HepG2 (cell line): ENCODE measurements at regions not wholly inside any gene's neighbourhood (a gene's known extent, or its start where the extent isn't known, plus 50 kb on each side); places are given as distances from the start of the nearest gene placed in this dataset.
A peak's percentile ranks its signal among the peaks of the same experiment; 100 is the strongest.

Experiments used
- ATAC-seq: fragments of 200-7000 bp; cut with Tn5 transposase; 3 replicates; pipeline ENCODE4 v1.9.1; 2020; ENCODE audit warnings: mild to moderate bottlenecking, moderate library complexity
- BruUV-seq: library from RNA; stranded (reverse); fragments of 400-500 nt; replicated peaks from 2 replicates; lab custom pipeline; 2021; lab: Mats Ljungman, UMichigan
- CTCF ChIA-PET: fragments of 300-600 bp; formaldehyde crosslinking; extraction: SDS; loops from one replicate; lab custom pipeline; 2021; ENCODE audit warnings: low total read pairs, inconsistent platforms, low intra/inter-chr PET ratio; lab: Yijun Ruan, JAX
- POLR2A ChIA-PET: fragments of 350-600 bp; sonication (Branson Sonifier 250); formaldehyde crosslinking; loops from one replicate; lab custom pipeline; 2020; ENCODE audit warnings: antibody characterized with exemption, inconsistent platforms; lab: Yijun Ruan, JAX
- DNase-seq: peaks from one replicate; pipeline ENCODE4 v3.0.0-alpha.2; 2015; ENCODE audit warnings: low spot score
- FAIRE-seq: peaks from 3 replicates; lab custom pipeline; 2011; peaks lifted over from hg19 to GRCh38; lab: Jason Lieb, UNC
- H2AFZ ChIP-seq: one replicate; pipeline ENCODE4 v1.6.1; 2011; ENCODE audit warnings: low read length, inconsistent platforms
- H3K27ac ChIP-seq: fragments of 300-600 bp; 3 replicates; pipeline ENCODE4 v1.8.0; 2011; ENCODE audit warnings: mixed run types, mild to moderate bottlenecking, mixed read lengths, low read length, inconsistent platforms; ENCODE audit not compliant: insufficient read depth; ENCODE audit errors: extremely low read length
- H3K27me3 ChIP-seq, 2 experiments: fragments of 200-600 bp in 1 of 2; 2 replicates in 1 of 2; 3 replicates in 1 of 2; pipeline versions ENCODE4 v1.6.0 to v1.8.0; 2011; ENCODE audit warnings: low read length in 2 of 2, mild to moderate bottlenecking in 2 of 2, moderate library complexity in 2 of 2, inconsistent platforms in 1 of 2; ENCODE audit not compliant: insufficient read depth in 2 of 2, control insufficient read depth in 1 of 2
- H3K36me3 ChIP-seq, 2 experiments: fragments of 200-600 bp in 1 of 2; replicated peaks in 1 of 2; 2 replicates in 1 of 2; 3 replicates in 1 of 2; pipeline versions ENCODE4 v1.5.1 to v1.8.0; 2011; ENCODE audit warnings: low read length in 2 of 2, inconsistent platforms in 1 of 2; ENCODE audit not compliant: insufficient read depth in 2 of 2, control insufficient read depth in 1 of 2
- H3K4me1 ChIP-seq: 2 replicates; pipeline ENCODE4 v1.5.1; 2012; ENCODE audit warnings: low read length, inconsistent platforms; ENCODE audit not compliant: insufficient read depth
- H3K4me2 ChIP-seq: 2 replicates; pipeline ENCODE4 v1.6.0; 2011; ENCODE audit warnings: low read depth, low read length, inconsistent platforms
- H3K4me3 ChIP-seq, 3 experiments: fragments of 200-600 bp in 1 of 3; sonication (generic), shearing (Covaris generic) in 1 of 3; replicated peaks in 1 of 3; 2 replicates each; pipeline ENCODE4 v1.5.1; 2011 to 2016; ENCODE audit warnings: low read length in 3 of 3, inconsistent platforms in 2 of 3, low read depth in 2 of 3, mild to moderate bottlenecking in 2 of 3, control low read depth in 1 of 3, mixed read lengths in 1 of 3; ENCODE audit not compliant: insufficient read depth in 1 of 3
- H3K79me2 ChIP-seq: one replicate; pipeline ENCODE4 v1.6.1; 2011; ENCODE audit warnings: low read length, inconsistent platforms; ENCODE audit not compliant: insufficient read depth
- H3K9ac ChIP-seq: 2 replicates; pipeline ENCODE4 v1.6.0; 2011; ENCODE audit warnings: mild to moderate bottlenecking, low read depth, low read length, inconsistent platforms; ENCODE audit not compliant: insufficient read depth
- H3K9me3 ChIP-seq: 2 replicates; pipeline ENCODE4 v1.5.1; 2012; ENCODE audit warnings: mild to moderate bottlenecking, low read length
- H4K20me1 ChIP-seq: 2 replicates; pipeline ENCODE4 v1.6.0; 2011; ENCODE audit warnings: inconsistent platforms, mild to moderate bottlenecking, low read length, moderate library complexity; ENCODE audit not compliant: insufficient read depth
- DRAP1 ChIP-seq: IDR thresholded peaks from 2 replicates; pipeline ENCODE4 v1.6.1; 2016; ENCODE audit warnings: missing genetic modification reagents, missing compliant biosample characterization
- EP300 ChIP-seq, 3 experiments: sonication (generic) in 1 of 3; formaldehyde crosslinking in 1 of 3; IDR thresholded peaks; 2 replicates each; pipeline versions ENCODE4 v1.5.1 to v1.6.1; 2011 to 2020; ENCODE audit warnings: low read depth in 2 of 3, low read length in 2 of 3, borderline replicate concordance in 1 of 3, improper control_type of control experiment in 1 of 3, mild to moderate bottlenecking in 1 of 3, missing genetic modification reagents in 1 of 3, moderate library complexity in 1 of 3
- ESRRA ChIP-seq: sonication (generic); formaldehyde crosslinking; IDR thresholded peaks from 2 replicates; pipeline ENCODE4 v1.5.1; 2020; ENCODE audit warnings: mild to moderate bottlenecking, low read depth, missing genetic modification reagents
- FOSL2 ChIP-seq: sonication (generic); formaldehyde crosslinking; IDR thresholded peaks from 2 replicates; pipeline ENCODE4 v1.4.0; 2020; ENCODE audit warnings: missing genetic modification reagents
- GATAD2A ChIP-seq: IDR thresholded peaks from 2 replicates; pipeline ENCODE4 v1.6.1; 2016
- KDM6A ChIP-seq: IDR thresholded peaks from 2 replicates; pipeline ENCODE4 v1.6.1; 2016; ENCODE audit warnings: low read depth
- NR2C2 ChIP-seq: sonication (generic); formaldehyde crosslinking; IDR thresholded peaks from 2 replicates; pipeline ENCODE4 v1.4.0; 2020; ENCODE audit warnings: missing genetic modification reagents, mild to moderate bottlenecking, moderate library complexity, borderline replicate concordance
- NR2F1 ChIP-seq, 2 experiments: fragments of 450-650 bp in 1 of 2; formaldehyde crosslinking in 1 of 2; IDR thresholded peaks; 2 replicates each; pipeline versions ENCODE4 v1.5.0 to v1.6.1; 2016 to 2020; ENCODE audit warnings: mild to moderate bottlenecking in 1 of 2, missing compliant biosample characterization in 1 of 2, missing genetic modification reagents in 1 of 2, moderate library complexity in 1 of 2
- NR2F2 ChIP-seq: IDR thresholded peaks from 2 replicates; pipeline ENCODE4 v1.6.1; 2012; ENCODE audit warnings: low read depth, inconsistent platforms, borderline replicate concordance
- NR2F6 ChIP-seq, 2 experiments: IDR thresholded peaks; 2 replicates each; pipeline ENCODE4 v1.6.1; 2016; ENCODE audit warnings: antibody characterized with exemption in 1 of 2, mild to moderate bottlenecking in 1 of 2
- RARA ChIP-seq: IDR thresholded peaks from 2 replicates; pipeline ENCODE4 v1.6.1; 2016; ENCODE audit warnings: missing genetic modification reagents, missing compliant biosample characterization
- SMAD1 ChIP-seq: sonication (generic); formaldehyde crosslinking; IDR thresholded peaks from 2 replicates; pipeline ENCODE4 v1.4.0; 2020; ENCODE audit warnings: missing genetic modification reagents, low read depth, mild to moderate bottlenecking, borderline replicate concordance
- TCF7 ChIP-seq: sonication (generic); IDR thresholded peaks from 2 replicates; pipeline ENCODE4 v1.6.1; 2016; ENCODE audit warnings: antibody characterized with exemption, low read depth
- ZNF276 ChIP-seq: sonication (generic); formaldehyde crosslinking; IDR thresholded peaks from 2 replicates; pipeline ENCODE4 v1.4.0; 2020; ENCODE audit warnings: mild to moderate bottlenecking, low read depth, missing genetic modification reagents
- ZNF770 ChIP-seq: sonication (generic); formaldehyde crosslinking; IDR thresholded peaks from 2 replicates; pipeline ENCODE4 v1.5.0; 2020; ENCODE audit warnings: mild to moderate bottlenecking, missing genetic modification reagents
- ZNF841 ChIP-seq: sonication (generic); formaldehyde crosslinking; IDR thresholded peaks from 2 replicates; pipeline ENCODE4 v1.8.1; 2023; ENCODE audit warnings: missing genetic modification reagents, borderline replicate concordance
- WGBS: methylation state at CpG from one replicate; pipeline ENCODE4 v1.1.6; 2017; ENCODE audit warnings: low lambda C conversion rate; 5-methylcytosine and 5-hydroxymethylcytosine counted together
- in situ Hi-C: cut with HindIII; loops from 2 replicates; pipeline ENCODE4 v1.10.0; 2017; ENCODE audit warnings: low pct_unique_long_range_greater_than_20kb; ENCODE audit not compliant: extremely low pct_ligation_motif_present
- intact Hi-C: fragments of 100-400 bp; cut with micrococcal nuclease; formaldehyde crosslinking; loops from one replicate; pipeline ENCODE4 v1.10.0; 2022; ENCODE audit not compliant: unreplicated experiment
- TF ChIP-seq, protein P1 (sequence below): sonication (generic); formaldehyde crosslinking; IDR thresholded peaks from 2 replicates; pipeline ENCODE4 v1.4.0; 2020; ENCODE audit warnings: missing genetic modification reagents

DNA sequence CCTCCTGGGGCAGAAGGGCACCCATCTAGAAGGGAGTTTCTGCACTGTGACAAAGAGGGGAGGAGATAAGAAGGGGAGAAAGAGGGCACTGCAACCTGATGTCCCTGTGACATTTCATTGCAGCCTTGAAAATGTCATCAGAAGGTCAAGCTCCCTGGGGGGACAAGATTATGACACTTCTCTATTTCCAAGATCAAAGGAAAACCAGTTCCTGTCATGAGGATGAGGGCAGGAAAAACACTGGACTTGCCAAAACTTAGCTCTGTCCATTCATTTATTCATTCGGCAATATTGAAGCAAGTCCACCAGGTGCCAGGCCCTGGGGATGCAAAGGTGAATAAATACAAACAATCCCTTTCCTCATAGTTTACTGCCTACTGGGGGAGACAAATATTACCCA lies 138.4 kb upstream of the CDKN3 start:
- FAIRE-seq: no peak
- H3K27me3 ChIP-seq: no peaks in the 10 kb centered on the region
- H3K4me1 ChIP-seq: peaks cover 31% of the 10 kb centered on the region
- peak; percentile 46 for DNase-seq
- in situ Hi-C loops (no loop called here), intact Hi-C loops (no loop called here)
- H3K36me3 ChIP-seq: no peaks in the 10 kb centered on the region
- H3K79me2 ChIP-seq: no peaks in the 10 kb centered on the region
- ChIA-PET CTCF (no interaction called here), POLR2A (interaction anchor here (0.7 kb wide), 1 partner anchor 95 kb away, joined by 3 read pairs; no protein-coding TSS in a partner anchor)
- no TSS peak for BruUV-seq
- H2AFZ ChIP-seq: no peak overlapping the region
- no peak overlapping the region for H3K9ac ChIP-seq
- H3K4me2 ChIP-seq: peak overlapping the region; percentile 38
- no peak overlapping the region for H3K27ac ChIP-seq
- 0% methylated on average over 1 of the region's 1 CpG for WGBS
- H4K20me1 ChIP-seq: no peaks in the 10 kb centered on the region
- ATAC-seq: peak; percentile 48
- no peak overlapping the region; a peak in 1 of 6 replicates for H3K4me3 ChIP-seq
- H3K9me3 ChIP-seq: no peaks in the 10 kb centered on the region
- peak in 1 of 2 experiments; percentile 62; a peak in 2 of 4 replicates for TF ChIP-seq EP300 (IDR thresholded peaks at IDR 0.05; ENCODE audit: low read depth in 2 of 2, low read length in 2 of 2)
- TF ChIP-seq EP300 (CRISPR knock-in tag; IDR thresholded peaks at IDR 0.05; ENCODE audit: borderline replicate concordance): peak; percentile 12; the same call in 1 of the 2 replicates
- TF ChIP-seq ESRRA: peak; percentile 82; the same call in 1 of the 2 replicates
- no peak for TF ChIP-seq SMAD1
- TF ChIP-seq NR2F1 (CRISPR knock-in tag; IDR thresholded peaks at IDR 0.05): no peak
- peak; percentile 67 for TF ChIP-seq RARA (CRISPR knock-in tag)
- TF ChIP-seq TCF7: peak; percentile 63
- TF ChIP-seq DRAP1: no peak
- 0 out of 2 replicates have a peak, but pooled peaks have one; percentile 20 for TF ChIP-seq NR2F6 (IDR thresholded peaks at IDR 0.05)
- peak; percentile 49; the same call in 1 of the 2 replicates for TF ChIP-seq NR2F6 (CRISPR knock-in tag; IDR thresholded peaks at IDR 0.05)
- 0 out of 2 replicates have a peak, but pooled peaks have one; percentile 34 for TF ChIP-seq NR2F2
- no peak for TF ChIP-seq ZNF276 (CRISPR knock-in tag)
- TF ChIP-seq NR2C2 (CRISPR knock-in tag): peak; percentile 65
- TF ChIP-seq GATAD2A: 0 out of 2 replicates have a peak, but pooled peaks have one; percentile 38
- TF ChIP-seq ZNF841: no peak
- TF ChIP-seq, protein P1, sequence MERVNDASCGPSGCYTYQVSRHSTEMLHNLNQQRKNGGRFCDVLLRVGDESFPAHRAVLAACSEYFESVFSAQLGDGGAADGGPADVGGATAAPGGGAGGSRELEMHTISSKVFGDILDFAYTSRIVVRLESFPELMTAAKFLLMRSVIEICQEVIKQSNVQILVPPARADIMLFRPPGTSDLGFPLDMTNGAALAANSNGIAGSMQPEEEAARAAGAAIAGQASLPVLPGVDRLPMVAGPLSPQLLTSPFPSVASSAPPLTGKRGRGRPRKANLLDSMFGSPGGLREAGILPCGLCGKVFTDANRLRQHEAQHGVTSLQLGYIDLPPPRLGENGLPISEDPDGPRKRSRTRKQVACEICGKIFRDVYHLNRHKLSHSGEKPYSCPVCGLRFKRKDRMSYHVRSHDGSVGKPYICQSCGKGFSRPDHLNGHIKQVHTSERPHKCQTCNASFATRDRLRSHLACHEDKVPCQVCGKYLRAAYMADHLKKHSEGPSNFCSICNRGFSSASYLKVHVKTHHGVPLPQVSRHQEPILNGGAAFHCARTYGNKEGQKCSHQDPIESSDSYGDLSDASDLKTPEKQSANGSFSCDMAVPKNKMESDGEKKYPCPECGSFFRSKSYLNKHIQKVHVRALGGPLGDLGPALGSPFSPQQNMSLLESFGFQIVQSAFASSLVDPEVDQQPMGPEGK (CRISPR knock-in tag): peak; percentile 84
- no peak for TF ChIP-seq ZNF770 (CRISPR knock-in tag)
- TF ChIP-seq KDM6A (CRISPR knock-in tag): no peak
- peak; percentile 37; the same call in 1 of the 2 replicates for TF ChIP-seq FOSL2 (CRISPR knock-in tag)
